GM12892 (cell line): ENCODE measurements at regions not wholly inside any gene's neighbourhood (a gene's known extent, or its start where the extent isn't known, plus 50 kb on each side); places are given as distances from the start of the nearest gene placed in this dataset.

Source experiments
- DNase-seq: peaks from one replicate; pipeline ENCODE4 v3.0.0; 2011; ENCODE audit not compliant: insufficient read length
- FAIRE-seq: peaks from 2 replicates; lab custom pipeline; 2011; peaks lifted over from hg19 to GRCh38; lab: Jason Lieb, UNC
- POLR2A ChIP-seq: IDR thresholded peaks from 2 replicates; pipeline ENCODE4 v1.6.1; 2011; ENCODE audit warnings: low read depth, low read length, control low read depth
- POLR2AphosphoS5 ChIP-seq: IDR thresholded peaks from 2 replicates; pipeline ENCODE4 v1.6.1; 2011; ENCODE audit warnings: low read depth, low read length, control low read depth
- TAF1 ChIP-seq: IDR thresholded peaks from 2 replicates; pipeline ENCODE4 v1.6.1; 2011; ENCODE audit warnings: low read depth, mild to moderate bottlenecking, control low read depth, low read length, borderline replicate concordance

GRCh38 chr3:117308353-117308752, 598.8 kb downstream of the TUSC7 start:
- no peak for DNase-seq
- TF ChIP-seq TAF1 = no peak
- TF ChIP-seq POLR2A = no peak
- TF ChIP-seq POLR2AphosphoS5 = no peak
- FAIRE-seq = no peak

- TF ChIP-seq POLR2AphosphoS5 (no peak), TAF1 (no peak)
- FAIRE-seq = no peak
- no peak for DNase-seq
These were observed 599.2 kb downstream of the TUSC7 start for GRCh38 chr3:117308756-117309155.

GRCh38 chr3:117310536-117310935, 601.0 kb downstream of the TUSC7 start:
- DNase-seq = no peak
- TF ChIP-seq TAF1 (no peak), POLR2A (no peak), POLR2AphosphoS5 (no peak)
- FAIRE-seq = no peak

GRCh38 chr3:117314441-117315150, 605.0 kb downstream of the TUSC7 start:
- TF ChIP-seq TAF1 (no peak), POLR2A (no peak), POLR2AphosphoS5 (no peak)
- no peak for DNase-seq
- FAIRE-seq = no peak

- TF ChIP-seq POLR2AphosphoS5 = no peak
- no peak for TF ChIP-seq TAF1
- TF ChIP-seq POLR2A = no peak
- DNase-seq = no peak
- FAIRE-seq = no peak
These were observed 613.3 kb downstream of the TUSC7 start for GRCh38 chr3:117322866-117323265.

GRCh38 chr3:117346901-117347300, 637.3 kb downstream of the TUSC7 start:
- DNase-seq (no peak), FAIRE-seq (no peak)
- no peak for TF ChIP-seq POLR2A
- no peak for TF ChIP-seq TAF1
- no peak for TF ChIP-seq POLR2AphosphoS5

GRCh38 chr3:117348884-117349283, 639.3 kb downstream of the TUSC7 start:
- DNase-seq (no peak), FAIRE-seq (no peak)
- TF ChIP-seq TAF1 (no peak), POLR2A (no peak), POLR2AphosphoS5 (no peak)

- TF ChIP-seq POLR2AphosphoS5 = no peak
- no peak for TF ChIP-seq POLR2A
- no peak for TF ChIP-seq TAF1
- FAIRE-seq (no peak), DNase-seq (no peak)
These were observed 640.0 kb downstream of the TUSC7 start for GRCh38 chr3:117349566-117349965.

- FAIRE-seq = no peak
- no peak for TF ChIP-seq POLR2AphosphoS5
- DNase-seq = no peak
These were observed 640.8 kb downstream of the TUSC7 start for GRCh38 chr3:117350371-117350770.

- no peak for DNase-seq
- FAIRE-seq = no peak
- TF ChIP-seq POLR2A (no peak), TAF1 (no peak), POLR2AphosphoS5 (no peak)
These were observed 646.0 kb downstream of the TUSC7 start for GRCh38 chr3:117355566-117355965.

GRCh38 chr3:117356091-117356705, 646.6 kb downstream of the TUSC7 start:
- FAIRE-seq = no peak
- no peak for DNase-seq
- TF ChIP-seq POLR2AphosphoS5 = no peak
- no peak for TF ChIP-seq TAF1

- DNase-seq = no peak
- FAIRE-seq = no peak
- no peak for TF ChIP-seq TAF1
These were observed 649.2 kb downstream of the TUSC7 start for GRCh38 chr3:117358717-117359314.
